HG02852 (cell line): ENCODE measurements at regions not wholly inside any gene's neighbourhood (a gene's known extent, or its start where the extent isn't known, plus 50 kb on each side); places are given as distances from the start of the nearest gene placed in this dataset.
A peak's percentile ranks its signal among the peaks of the same experiment; 100 is the strongest.

ENCODE experiments used
- ATAC-seq: cut with Tn5 transposase; IDR thresholded peaks from one replicate; pipeline ENCODE4 v1.9.1; 2021; ENCODE audit warnings: mild to moderate bottlenecking, moderate library complexity; ENCODE audit not compliant: unreplicated experiment

GRCh38 chr7:121575194-121575765 lies 179.2 kb upstream of the FAM3C start:
- ATAC-seq = no peak

GRCh38 chr7:121574109-121574508 lies 178.0 kb upstream of the FAM3C start:
- ATAC-seq = no peak

GRCh38 chr7:121572615-121573014 lies 176.5 kb upstream of the FAM3C start:
- no peak for ATAC-seq

DNA sequence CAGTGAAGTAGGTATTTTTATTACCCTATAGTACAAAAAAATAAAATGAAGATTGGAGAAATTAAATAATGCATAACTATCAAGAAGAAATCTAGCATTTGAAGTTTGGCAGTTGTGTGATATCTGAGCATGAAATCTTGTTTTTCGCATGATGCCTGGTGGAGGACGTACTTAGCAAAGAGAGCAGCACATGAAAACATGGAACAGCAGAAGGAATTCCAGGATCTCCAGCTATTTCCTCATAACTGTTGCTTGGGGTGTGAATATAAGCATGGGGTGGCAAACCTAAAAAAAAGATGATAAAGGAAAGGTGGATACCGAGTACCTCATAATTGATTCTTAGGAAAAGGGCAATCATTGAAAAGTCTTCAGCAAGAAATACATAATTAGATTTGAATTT lies 174.3 kb upstream of the FAM3C start:
- no peak for ATAC-seq

DNA sequence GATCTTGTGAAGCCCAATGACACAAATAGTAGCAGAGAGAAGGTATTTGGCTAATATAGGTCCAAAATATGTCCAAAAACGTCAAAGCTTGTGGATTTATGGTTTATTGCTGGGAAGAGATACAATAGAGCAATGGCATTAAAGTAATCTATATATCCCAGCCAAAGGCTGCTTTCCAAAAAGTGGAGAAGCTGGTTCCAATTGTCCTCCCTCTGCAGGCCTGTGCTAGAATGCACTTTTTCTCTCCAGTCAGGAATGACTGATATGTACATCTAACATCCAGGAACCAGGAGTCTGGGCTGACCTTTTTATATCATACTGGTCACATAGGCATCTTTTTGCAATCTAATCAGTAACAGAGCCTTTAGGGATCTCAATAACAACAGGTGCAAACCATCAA lies 167.1 kb upstream of the FAM3C start:
- no peak for ATAC-seq

DNA sequence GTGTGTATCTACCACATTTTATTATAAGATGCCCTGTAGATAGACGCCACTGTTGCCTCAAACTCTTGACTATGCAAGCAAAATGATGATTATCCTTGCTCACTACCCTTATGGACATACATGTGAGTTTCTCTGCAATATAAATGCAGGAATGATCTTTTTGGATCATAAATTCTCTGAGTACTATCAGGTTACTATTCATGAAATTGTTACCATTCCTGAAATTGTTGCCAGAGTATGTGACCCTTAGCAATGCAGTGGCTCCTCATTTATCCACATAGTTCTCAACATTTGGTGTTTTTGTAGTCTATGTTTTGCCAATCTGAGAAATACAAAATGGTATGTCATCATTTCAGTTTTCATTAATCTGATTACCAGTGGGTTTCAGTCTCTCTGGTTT lies 166.2 kb upstream of the FAM3C start:
- ATAC-seq = no peak

- no peak for ATAC-seq
Observed at GRCh38 chr7:121561717-121562116, 165.6 kb upstream of the FAM3C start.

GRCh38 chr7:121560267-121560990 lies 164.3 kb upstream of the FAM3C start:
- no peak for ATAC-seq

- ATAC-seq = no peak
Observed at GRCh38 chr7:121558288-121558687, 162.2 kb upstream of the FAM3C start.

DNA sequence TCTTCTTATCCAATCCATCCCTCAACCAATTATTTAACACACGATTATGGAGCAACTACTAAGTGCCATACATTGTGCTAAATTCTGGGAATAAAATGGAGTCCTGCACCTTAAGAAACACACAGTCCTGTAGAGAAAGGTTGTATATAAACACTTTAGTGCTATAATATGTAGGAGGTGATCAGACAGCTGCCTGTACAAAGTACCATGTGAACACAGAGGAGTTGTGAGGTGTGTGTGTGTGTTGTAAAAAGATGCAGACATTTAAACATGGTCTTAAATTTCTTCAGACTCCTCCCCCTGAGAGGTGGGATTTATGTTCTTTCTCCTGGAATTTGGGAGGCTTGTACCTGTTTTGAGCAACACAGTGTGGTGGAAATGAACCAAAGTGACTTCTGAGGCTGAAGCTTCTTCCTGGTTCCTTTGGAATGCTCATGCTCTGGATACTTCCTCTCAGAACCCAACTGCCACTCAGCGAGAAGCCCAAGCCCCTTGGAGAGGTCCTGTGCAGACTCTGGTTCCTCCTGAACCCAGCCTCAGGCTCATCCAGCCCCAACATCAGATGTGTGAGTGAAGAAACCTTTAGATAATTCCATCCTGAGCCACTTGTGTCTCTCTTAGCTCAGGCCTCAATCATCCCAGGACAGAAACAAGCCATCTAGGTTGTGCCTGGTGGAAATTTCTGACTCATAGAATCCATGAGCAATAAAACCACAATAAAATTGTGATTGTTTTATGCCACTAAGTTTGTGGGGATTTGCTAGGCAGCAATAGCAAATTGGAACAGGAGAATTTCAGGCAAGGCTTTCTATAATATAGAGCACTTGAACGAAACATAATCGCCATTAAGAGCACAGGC lies 161.2 kb upstream of the FAM3C start:
- no peak for ATAC-seq

- no peak for ATAC-seq
Observed at GRCh38 chr7:121555558-121555957, 159.4 kb upstream of the FAM3C start.

DNA sequence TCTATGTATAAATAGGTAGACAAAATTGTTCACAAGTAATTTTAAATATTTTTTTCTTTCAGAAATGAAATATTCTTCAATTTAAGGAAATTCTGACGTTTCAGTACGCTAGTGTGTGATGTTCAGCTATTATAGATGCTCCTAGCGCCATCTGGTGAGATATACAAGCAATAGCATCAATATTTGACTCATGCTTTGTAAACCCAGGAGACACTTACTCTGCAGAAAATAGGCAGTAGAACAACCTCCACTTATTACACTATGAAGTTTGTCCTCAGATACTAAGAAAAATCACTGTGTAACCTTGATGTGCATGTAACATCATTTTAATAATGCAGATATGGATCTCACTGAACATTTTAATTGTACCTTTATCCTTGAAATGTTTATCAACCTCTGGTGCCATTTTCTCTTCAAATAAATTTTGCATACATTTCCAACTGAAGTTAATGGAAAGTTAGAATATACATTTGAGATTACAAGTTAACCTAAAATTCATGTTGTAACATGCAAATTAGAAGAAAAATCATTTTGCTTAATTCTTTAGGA lies 151.5 kb upstream of the FAM3C start:
- peak; percentile 64 for ATAC-seq

DNA sequence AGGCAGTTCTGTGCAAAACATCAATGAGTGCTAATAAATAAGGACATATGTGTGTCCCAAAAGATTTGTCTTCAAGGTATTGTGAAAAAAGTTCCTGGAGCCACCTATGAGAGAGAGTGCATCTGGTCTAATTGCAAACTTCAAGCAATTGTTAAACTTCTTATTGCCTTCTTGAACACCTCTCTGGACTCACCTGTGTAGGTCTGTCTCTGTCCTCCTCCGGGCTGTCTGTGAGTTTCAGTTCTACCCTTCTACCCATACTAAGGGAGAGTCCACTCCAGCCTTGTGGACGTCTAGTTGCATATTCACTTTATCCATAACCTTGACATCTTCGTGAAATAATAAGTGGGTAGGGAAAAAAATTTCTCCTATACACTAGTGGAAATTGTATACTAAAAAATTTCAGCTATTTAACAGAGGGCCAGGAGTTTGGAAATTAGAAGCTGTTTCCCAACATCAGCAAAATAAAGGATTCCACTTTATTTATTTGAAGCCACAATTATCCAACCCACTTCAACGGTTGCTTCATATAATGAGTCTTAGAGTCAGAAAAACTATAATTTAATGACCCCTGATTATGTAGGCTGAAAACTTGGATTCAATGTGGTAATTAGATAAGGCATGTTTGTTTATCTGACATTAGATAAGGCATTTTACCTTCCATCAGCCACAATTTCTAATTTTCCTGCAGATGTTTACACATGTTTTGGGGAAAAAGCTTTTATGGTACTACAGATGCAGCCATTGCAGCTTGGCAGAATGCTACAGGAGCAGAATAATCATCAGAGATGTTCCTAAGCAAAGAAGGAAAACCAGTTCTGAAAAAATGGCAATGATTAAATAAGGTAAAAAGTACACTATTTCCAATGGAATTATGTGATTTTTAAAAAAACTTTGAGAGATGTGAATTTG lies 150.8 kb upstream of the FAM3C start:
- ATAC-seq = no peak

DNA sequence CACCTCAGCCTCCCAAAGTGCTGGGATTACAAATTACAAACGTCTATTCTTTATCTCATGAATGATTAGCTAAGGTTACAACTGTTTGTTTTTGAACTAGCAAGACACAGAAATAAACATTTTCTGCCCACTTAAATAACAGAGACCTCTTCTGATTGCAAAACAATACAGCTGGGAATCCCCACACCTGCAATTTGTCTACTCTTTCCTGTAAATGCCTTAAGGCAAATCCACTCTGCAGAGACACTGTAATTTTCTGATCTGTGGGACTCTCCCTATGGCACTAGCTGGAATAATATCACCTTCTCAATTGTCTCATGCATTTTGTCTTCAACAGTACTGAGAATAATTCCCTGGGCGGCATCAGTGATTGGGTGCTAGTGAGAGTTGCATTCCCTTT lies 149.3 kb upstream of the FAM3C start:
- ATAC-seq = no peak

DNA sequence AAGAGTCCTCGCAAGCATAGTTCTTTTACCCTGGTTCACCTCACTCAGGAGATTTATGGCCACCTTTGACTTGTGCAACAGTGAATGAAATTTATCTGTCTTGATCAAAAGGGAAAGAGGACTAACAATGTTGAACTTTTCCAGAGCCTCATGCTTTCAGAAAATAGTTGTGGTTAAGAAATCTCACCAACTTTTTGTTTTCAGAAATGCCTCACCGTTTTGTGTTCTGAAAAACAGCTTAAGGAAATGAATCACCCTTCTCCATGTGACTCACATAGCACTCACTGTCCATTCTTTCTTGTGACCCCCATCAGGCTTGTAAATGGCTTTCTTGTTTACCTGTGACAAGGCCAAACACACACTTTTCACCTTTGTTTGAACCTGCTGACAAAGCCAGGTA lies 148.6 kb upstream of the FAM3C start:
- peak; percentile 72 for ATAC-seq

DNA sequence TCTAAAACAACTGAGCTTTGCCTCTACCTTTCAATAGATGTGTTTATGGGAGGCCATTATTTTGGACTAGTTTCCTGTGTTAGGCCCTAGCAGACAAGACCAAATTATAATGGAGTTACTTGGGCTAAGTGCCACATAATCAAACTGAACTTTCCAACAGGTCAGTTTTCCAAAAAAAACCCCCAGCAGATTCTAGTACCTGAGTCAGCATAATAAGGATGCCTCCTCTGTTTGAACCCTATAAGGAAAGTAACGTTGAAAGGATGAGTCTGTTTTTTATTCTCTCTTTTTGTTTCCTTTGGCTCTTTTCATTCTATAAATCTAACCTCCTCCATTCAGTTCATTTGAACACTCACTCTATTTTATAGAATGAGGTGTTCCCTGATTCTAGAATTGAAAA lies 148.1 kb upstream of the FAM3C start:
- no peak for ATAC-seq

DNA sequence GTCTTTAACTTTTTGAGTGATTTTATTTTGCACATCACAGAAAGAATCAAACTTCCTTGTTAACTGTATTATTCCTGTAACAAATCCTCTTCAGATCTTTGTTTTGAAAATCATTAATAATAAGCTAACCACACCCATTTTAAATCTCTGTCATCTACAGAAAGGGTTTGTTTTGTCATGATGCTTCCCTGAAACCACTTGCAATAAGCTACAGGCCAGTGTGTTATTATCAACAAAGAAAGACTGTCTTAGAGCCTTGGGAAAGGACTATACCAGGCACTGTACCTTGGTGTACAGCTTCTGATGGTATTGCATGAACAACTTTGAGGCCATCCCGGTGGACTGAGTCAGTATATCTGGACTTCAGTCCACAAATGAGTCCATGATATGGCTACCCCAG lies 145.3 kb upstream of the FAM3C start:
- ATAC-seq = no peak

GRCh38 chr7:121540138-121540537 lies 144.0 kb upstream of the FAM3C start:
- ATAC-seq = no peak

- no peak for ATAC-seq
Observed at GRCh38 chr7:121537031-121537430, 140.9 kb upstream of the FAM3C start.

GRCh38 chr7:121531175-121532070 lies 135.3 kb upstream of the FAM3C start:
- no peak for ATAC-seq
